WTC11 (cell line): ENCODE measurements at regions not wholly inside any gene's neighbourhood (a gene's known extent, or its start where the extent isn't known, plus 50 kb on each side); places are given as distances from the start of the nearest gene placed in this dataset.
A peak's percentile ranks its signal among the peaks of the same experiment; 100 is the strongest.

Experiments
- ATAC-seq: fragments of 200-7000 bp; cut with Tn5 transposase; 2 replicates; pipeline ENCODE4 v1.10.0; 2021; ENCODE audit warnings: mild to moderate bottlenecking, moderate library complexity
- CTCF ChIA-PET: fragments of 300-600 bp; sonication (Branson Sonifier 250); formaldehyde crosslinking; loops from one replicate; lab custom pipeline; 2021; ENCODE audit warnings: antibody characterized with exemption; lab: Charles Lee
- POLR2A ChIA-PET: fragments of 350-600 bp; sonication (Branson Sonifier 250); formaldehyde crosslinking; loops from one replicate; lab custom pipeline; 2021; ENCODE audit warnings: antibody characterized with exemption; lab: Charles Lee
- DNase-seq: peaks from one replicate; pipeline ENCODE4 v3.0.0; 2021; ENCODE audit warnings: low spot score
- H3K27ac Mint-ChIP-seq: 2 replicates; pipeline ENCODE4 v1.8.0; 2021; ENCODE audit warnings: mixed read lengths
- H3K27me3 Mint-ChIP-seq: 2 replicates; pipeline ENCODE4 v1.8.0; 2021; ENCODE audit warnings: low read depth, mild to moderate bottlenecking, moderate library complexity, mixed read lengths
- H3K36me3 Mint-ChIP-seq: 2 replicates; pipeline ENCODE4 v1.8.0; 2021; ENCODE audit warnings: mixed read lengths
- H3K4me1 Mint-ChIP-seq: 2 replicates; pipeline ENCODE4 v1.8.0; 2022; ENCODE audit warnings: mixed read lengths
- H3K4me3 Mint-ChIP-seq: 2 replicates; pipeline ENCODE4 v1.8.0; 2021; ENCODE audit warnings: mild to moderate bottlenecking, moderate library complexity, mixed read lengths
- H3K9me3 Mint-ChIP-seq: 2 replicates; pipeline ENCODE4 v1.8.0; 2021; ENCODE audit warnings: mixed read lengths
- ARID4B ChIP-seq: sonication (generic); formaldehyde crosslinking; IDR thresholded peaks from 2 replicates; pipeline ENCODE4 v1.8.0; 2023; ENCODE audit warnings: missing genetic modification reagents, mild to moderate bottlenecking, borderline replicate concordance
- ATF3 ChIP-seq: sonication (generic); formaldehyde crosslinking; conservative IDR thresholded peaks from 2 replicates; pipeline ENCODE4 v1.8.1; 2022; ENCODE audit warnings: mild to moderate bottlenecking, missing genetic modification reagents
- CBFB ChIP-seq: sonication (generic); formaldehyde crosslinking; IDR thresholded peaks from 2 replicates; pipeline ENCODE4 v1.8.1; 2022; ENCODE audit warnings: mild to moderate bottlenecking, low read depth, missing genetic modification reagents
- CREM ChIP-seq: sonication (generic); formaldehyde crosslinking; IDR thresholded peaks from 2 replicates; pipeline ENCODE4 v1.8.1; 2022; ENCODE audit warnings: mild to moderate bottlenecking, missing genetic modification reagents, moderate library complexity
- E2F4 ChIP-seq: sonication (generic); formaldehyde crosslinking; IDR thresholded peaks from 2 replicates; pipeline ENCODE4 v1.8.1; 2022; ENCODE audit warnings: low read depth, mild to moderate bottlenecking, moderate library complexity, missing genetic modification reagents, borderline replicate concordance
- ESRRA ChIP-seq: sonication (generic); formaldehyde crosslinking; IDR thresholded peaks from 2 replicates; pipeline ENCODE4 v1.8.1; 2022; ENCODE audit warnings: mild to moderate bottlenecking, missing genetic modification reagents, borderline replicate concordance
- ETV6 ChIP-seq: sonication (generic); formaldehyde crosslinking; IDR thresholded peaks from 2 replicates; pipeline ENCODE4 v1.8.1; 2022; ENCODE audit warnings: mild to moderate bottlenecking, missing genetic modification reagents
- FOXJ3 ChIP-seq: sonication (generic); formaldehyde crosslinking; IDR thresholded peaks from 2 replicates; pipeline ENCODE4 v1.9.0; 2021; ENCODE audit warnings: missing genetic modification reagents, mild to moderate bottlenecking, borderline replicate concordance
- NFATC4 ChIP-seq: fragments of 250-450 bp; sonication (Bioruptor Pico); IDR thresholded peaks from 2 replicates; pipeline ENCODE4 v1.9.0; 2021; ENCODE audit warnings: mild to moderate bottlenecking
- SOX15 ChIP-seq: fragments of 250-450 bp; sonication (Bioruptor Pico); IDR thresholded peaks from 2 replicates; pipeline ENCODE4 v1.9.0; 2021; ENCODE audit warnings: mild to moderate bottlenecking
- SP1 ChIP-seq: sonication (generic); formaldehyde crosslinking; conservative IDR thresholded peaks from 2 replicates; pipeline ENCODE4 v1.8.1; 2022; ENCODE audit warnings: missing genetic modification reagents
- TEAD1 ChIP-seq: sonication (generic); formaldehyde crosslinking; IDR thresholded peaks from 2 replicates; pipeline ENCODE4 v1.8.0; 2022; ENCODE audit warnings: mild to moderate bottlenecking, missing genetic modification reagents
- TP53 ChIP-seq: sonication (generic); formaldehyde crosslinking; IDR thresholded peaks from 2 replicates; pipeline ENCODE4 v1.8.1; 2023; ENCODE audit warnings: mild to moderate bottlenecking, missing genetic modification reagents
- ZNF425 ChIP-seq: fragments of 250-450 bp; sonication (Bioruptor Pico); conservative IDR thresholded peaks from 2 replicates; pipeline ENCODE4 v1.9.0; 2021; ENCODE audit warnings: mild to moderate bottlenecking
- TF ChIP-seq, protein P1 (sequence below): sonication (generic); formaldehyde crosslinking; IDR thresholded peaks from 2 replicates; pipeline ENCODE4 v1.8.1; 2022; ENCODE audit warnings: missing genetic modification reagents, borderline replicate concordance
- TF ChIP-seq, protein P2 (sequence below): sonication (generic); formaldehyde crosslinking; IDR thresholded peaks from 2 replicates; pipeline ENCODE4 v1.8.1; 2023; ENCODE audit warnings: mild to moderate bottlenecking, missing genetic modification reagents, moderate library complexity
- TF ChIP-seq, protein P3 (sequence below): sonication (generic); formaldehyde crosslinking; IDR thresholded peaks from 2 replicates; pipeline ENCODE4 v1.8.1; 2023; ENCODE audit warnings: mild to moderate bottlenecking, missing genetic modification reagents, borderline replicate concordance

- TF ChIP-seq, protein P1, sequence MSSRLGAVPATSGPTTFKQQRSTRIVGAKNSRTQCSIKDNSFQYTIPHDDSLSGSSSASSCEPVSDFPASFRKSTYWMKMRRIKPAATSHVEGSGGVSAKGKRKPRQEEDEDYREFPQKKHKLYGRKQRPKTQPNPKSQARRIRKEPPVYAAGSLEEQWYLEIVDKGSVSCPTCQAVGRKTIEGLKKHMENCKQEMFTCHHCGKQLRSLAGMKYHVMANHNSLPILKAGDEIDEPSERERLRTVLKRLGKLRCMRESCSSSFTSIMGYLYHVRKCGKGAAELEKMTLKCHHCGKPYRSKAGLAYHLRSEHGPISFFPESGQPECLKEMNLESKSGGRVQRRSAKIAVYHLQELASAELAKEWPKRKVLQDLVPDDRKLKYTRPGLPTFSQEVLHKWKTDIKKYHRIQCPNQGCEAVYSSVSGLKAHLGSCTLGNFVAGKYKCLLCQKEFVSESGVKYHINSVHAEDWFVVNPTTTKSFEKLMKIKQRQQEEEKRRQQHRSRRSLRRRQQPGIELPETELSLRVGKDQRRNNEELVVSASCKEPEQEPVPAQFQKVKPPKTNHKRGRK = no peak
- TF ChIP-seq, protein P2, sequence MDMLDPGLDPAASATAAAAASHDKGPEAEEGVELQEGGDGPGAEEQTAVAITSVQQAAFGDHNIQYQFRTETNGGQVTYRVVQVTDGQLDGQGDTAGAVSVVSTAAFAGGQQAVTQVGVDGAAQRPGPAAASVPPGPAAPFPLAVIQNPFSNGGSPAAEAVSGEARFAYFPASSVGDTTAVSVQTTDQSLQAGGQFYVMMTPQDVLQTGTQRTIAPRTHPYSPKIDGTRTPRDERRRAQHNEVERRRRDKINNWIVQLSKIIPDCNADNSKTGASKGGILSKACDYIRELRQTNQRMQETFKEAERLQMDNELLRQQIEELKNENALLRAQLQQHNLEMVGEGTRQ (CRISPR knock-in tag) = no peak
- no peak for TF ChIP-seq FOXJ3 (CRISPR knock-in tag)
Measured at GRCh38 chr3:72446218-72447058, 401.8 kb downstream of the SHQ1 start, which contains the start of gene RYBP (continued).

- Mint-ChIP-seq H3K27me3 (peaks cover 24% of the 10 kb centered on the region), H3K27ac (peak overlapping the region; percentile 98), H3K9me3 (no peaks in the 10 kb centered on the region), H3K4me1 (peaks cover 60% of the 10 kb centered on the region), H3K4me3 (peak overlapping the region; percentile 99), H3K36me3 (peaks cover 9% of the 10 kb centered on the region)
- ChIA-PET POLR2A (no interaction called here), CTCF (interaction anchor here (0.5 kb wide), 1 partner anchor 11 kb away, joined by 3 read pairs; no protein-coding TSS in a partner anchor)
- ATAC-seq (no peak), DNase-seq (no peak)
- no peak for TF ChIP-seq CBFB (CRISPR knock-in tag)
- no peak for TF ChIP-seq TP53 (CRISPR knock-in tag)
- no peak for TF ChIP-seq ESRRA
- no peak for TF ChIP-seq FOXJ3 (CRISPR knock-in tag)
- no peak for TF ChIP-seq NFATC4
- TF ChIP-seq ATF3 (CRISPR knock-in tag) = no peak
- no peak for TF ChIP-seq ARID4B (CRISPR knock-in tag)
- no peak for TF ChIP-seq CREM (CRISPR knock-in tag)
- TF ChIP-seq SP1 (CRISPR knock-in tag) = no peak
- TF ChIP-seq, protein P3, sequence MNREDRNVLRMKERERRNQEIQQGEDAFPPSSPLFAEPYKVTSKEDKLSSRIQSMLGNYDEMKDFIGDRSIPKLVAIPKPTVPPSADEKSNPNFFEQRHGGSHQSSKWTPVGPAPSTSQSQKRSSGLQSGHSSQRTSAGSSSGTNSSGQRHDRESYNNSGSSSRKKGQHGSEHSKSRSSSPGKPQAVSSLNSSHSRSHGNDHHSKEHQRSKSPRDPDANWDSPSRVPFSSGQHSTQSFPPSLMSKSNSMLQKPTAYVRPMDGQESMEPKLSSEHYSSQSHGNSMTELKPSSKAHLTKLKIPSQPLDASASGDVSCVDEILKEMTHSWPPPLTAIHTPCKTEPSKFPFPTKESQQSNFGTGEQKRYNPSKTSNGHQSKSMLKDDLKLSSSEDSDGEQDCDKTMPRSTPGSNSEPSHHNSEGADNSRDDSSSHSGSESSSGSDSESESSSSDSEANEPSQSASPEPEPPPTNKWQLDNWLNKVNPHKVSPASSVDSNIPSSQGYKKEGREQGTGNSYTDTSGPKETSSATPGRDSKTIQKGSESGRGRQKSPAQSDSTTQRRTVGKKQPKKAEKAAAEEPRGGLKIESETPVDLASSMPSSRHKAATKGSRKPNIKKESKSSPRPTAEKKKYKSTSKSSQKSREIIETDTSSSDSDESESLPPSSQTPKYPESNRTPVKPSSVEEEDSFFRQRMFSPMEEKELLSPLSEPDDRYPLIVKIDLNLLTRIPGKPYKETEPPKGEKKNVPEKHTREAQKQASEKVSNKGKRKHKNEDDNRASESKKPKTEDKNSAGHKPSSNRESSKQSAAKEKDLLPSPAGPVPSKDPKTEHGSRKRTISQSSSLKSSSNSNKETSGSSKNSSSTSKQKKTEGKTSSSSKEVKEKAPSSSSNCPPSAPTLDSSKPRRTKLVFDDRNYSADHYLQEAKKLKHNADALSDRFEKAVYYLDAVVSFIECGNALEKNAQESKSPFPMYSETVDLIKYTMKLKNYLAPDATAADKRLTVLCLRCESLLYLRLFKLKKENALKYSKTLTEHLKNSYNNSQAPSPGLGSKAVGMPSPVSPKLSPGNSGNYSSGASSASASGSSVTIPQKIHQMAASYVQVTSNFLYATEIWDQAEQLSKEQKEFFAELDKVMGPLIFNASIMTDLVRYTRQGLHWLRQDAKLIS (CRISPR knock-in tag) = no peak
- no peak for TF ChIP-seq TEAD1
- TF ChIP-seq SOX15 (CRISPR knock-in tag) = no peak
- TF ChIP-seq ZNF425 (CRISPR knock-in tag) = no peak
- no peak for TF ChIP-seq ETV6 (CRISPR knock-in tag)
- TF ChIP-seq E2F4 (CRISPR knock-in tag) = no peak
Measured at GRCh38 chr3:72445827-72446217, 402.4 kb downstream of the SHQ1 start.
